Memory B cell (primary cell): ENCODE measurements at regions not wholly inside any gene's neighbourhood (a gene's known extent, or its start where the extent isn't known, plus 50 kb on each side); places are given as distances from the start of the nearest gene placed in this dataset.

Experiments
- ATAC-seq: fragments of 150-1000 bp; cut with Tn5 transposase; 2 replicates; pipeline ENCODE4 v1.10.0; 2021; ENCODE audit warnings: low read depth, mild to moderate bottlenecking, moderate library complexity
- DNase-seq, 2 donors: peaks; one replicate each; pipeline ENCODE4 v3.0.0; 2022; ENCODE audit warnings: low spot score in 2 of 2
- H3K27ac Mint-ChIP-seq: one replicate; pipeline ENCODE4 v1.8.0; 2022; ENCODE audit warnings: mild to moderate bottlenecking, moderate library complexity, mixed read lengths
- H3K27me3 Mint-ChIP-seq: one replicate; pipeline ENCODE4 v1.8.0; 2022; ENCODE audit warnings: mixed read lengths
- H3K36me3 Mint-ChIP-seq: one replicate; pipeline ENCODE4 v1.8.0; 2022; ENCODE audit warnings: mild to moderate bottlenecking, mixed read lengths
- H3K4me1 Mint-ChIP-seq: one replicate; pipeline ENCODE4 v1.8.0; 2022; ENCODE audit warnings: mixed read lengths
- H3K4me3 Mint-ChIP-seq: one replicate; pipeline ENCODE4 v1.8.0; 2022; ENCODE audit warnings: mild to moderate bottlenecking, moderate library complexity, mixed read lengths
- H3K9me3 Mint-ChIP-seq: one replicate; pipeline ENCODE4 v1.8.0; 2022; ENCODE audit warnings: mixed read lengths

DNA sequence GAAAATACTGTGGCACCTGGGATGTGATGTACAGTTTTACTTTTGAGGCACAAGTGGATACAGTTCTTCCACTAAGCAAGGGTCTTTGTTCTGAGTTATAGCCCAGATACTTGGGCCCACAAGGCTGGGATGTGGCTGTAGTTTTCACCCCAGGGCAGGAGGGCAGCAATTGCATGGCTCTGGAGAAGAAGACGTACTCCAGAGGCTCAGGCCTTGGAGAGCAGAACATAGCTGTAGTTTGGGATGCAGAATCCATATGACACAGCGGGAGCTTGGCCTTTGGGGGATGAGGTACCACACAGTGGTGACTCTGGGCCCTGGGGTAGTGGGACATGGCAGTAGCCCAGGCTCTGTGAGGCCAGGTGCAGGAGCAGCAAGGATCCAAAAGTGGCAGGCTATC lies 110.8 kb upstream of the FSTL4 start:
- DNase-seq (no peak), ATAC-seq (no peak)
- no peak overlapping the region for H3K4me3 Mint-ChIP-seq
- H3K4me1 Mint-ChIP-seq, result no peaks in the 10 kb centered on the region
- no peak overlapping the region for H3K27ac Mint-ChIP-seq
- H3K27me3 Mint-ChIP-seq, result peaks cover 7% of the 10 kb centered on the region
- H3K9me3 Mint-ChIP-seq, result peaks cover 15% of the 10 kb centered on the region
- peaks cover 10% of the 10 kb centered on the region for H3K36me3 Mint-ChIP-seq

GRCh38 chr5:133721365-133721764 lies 109.0 kb upstream of the FSTL4 start:
- DNase-seq, result no peak
- H3K27ac Mint-ChIP-seq, result no peak overlapping the region
- H3K27me3 Mint-ChIP-seq, result peaks cover 1% of the 10 kb centered on the region
- no peaks in the 10 kb centered on the region for H3K4me1 Mint-ChIP-seq
- H3K36me3 Mint-ChIP-seq, result peaks cover 10% of the 10 kb centered on the region
- peaks cover 15% of the 10 kb centered on the region for H3K9me3 Mint-ChIP-seq
- ATAC-seq, result no peak
- no peak overlapping the region for H3K4me3 Mint-ChIP-seq

GRCh38 chr5:133718457-133718856 lies 106.1 kb upstream of the FSTL4 start:
- Mint-ChIP-seq H3K36me3 (peaks cover 10% of the 10 kb centered on the region), H3K27ac (no peak overlapping the region), H3K9me3 (peaks cover 15% of the 10 kb centered on the region), H3K4me3 (no peak overlapping the region), H3K4me1 (no peaks in the 10 kb centered on the region), H3K27me3 (peaks cover 5% of the 10 kb centered on the region)
- ATAC-seq (no peak), DNase-seq (no peak)

DNA sequence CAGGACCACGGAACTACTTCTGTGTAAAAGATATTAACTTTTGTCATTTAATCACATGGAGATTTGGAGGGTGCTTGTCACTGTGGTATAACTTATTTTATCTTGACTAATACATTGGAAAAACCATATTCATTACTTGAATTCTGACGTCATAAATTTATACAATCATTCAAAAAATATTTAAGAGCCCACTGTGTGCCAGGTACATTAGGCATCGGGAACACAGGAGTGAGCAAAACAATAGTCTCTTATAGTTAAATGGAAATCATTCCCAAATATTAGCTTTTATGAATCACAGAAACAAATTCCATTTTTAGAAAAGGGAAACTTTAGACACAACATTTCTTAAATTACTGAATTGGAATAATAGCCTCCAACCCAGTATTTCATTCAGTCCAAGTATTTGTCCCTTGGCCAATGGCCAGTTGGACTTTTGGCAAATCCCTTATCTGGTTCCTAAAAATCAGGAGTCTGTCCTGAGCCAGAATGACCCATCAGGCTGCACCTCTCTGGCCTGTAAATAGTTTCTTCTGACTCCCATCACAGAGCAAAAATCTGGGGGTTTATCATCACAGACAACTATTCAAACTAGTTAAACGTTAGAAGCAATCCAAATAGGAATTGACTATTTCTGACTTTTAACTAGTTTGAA lies 104.3 kb upstream of the FSTL4 start:
- no peak overlapping the region for H3K4me3 Mint-ChIP-seq
- H3K9me3 Mint-ChIP-seq, result peaks cover 5% of the 10 kb centered on the region
- no peak for ATAC-seq
- peaks cover 4% of the 10 kb centered on the region for H3K36me3 Mint-ChIP-seq
- no peaks in the 10 kb centered on the region for H3K4me1 Mint-ChIP-seq
- DNase-seq, result no peak
- H3K27me3 Mint-ChIP-seq, result peaks cover 5% of the 10 kb centered on the region
- H3K27ac Mint-ChIP-seq, result no peak overlapping the region

DNA sequence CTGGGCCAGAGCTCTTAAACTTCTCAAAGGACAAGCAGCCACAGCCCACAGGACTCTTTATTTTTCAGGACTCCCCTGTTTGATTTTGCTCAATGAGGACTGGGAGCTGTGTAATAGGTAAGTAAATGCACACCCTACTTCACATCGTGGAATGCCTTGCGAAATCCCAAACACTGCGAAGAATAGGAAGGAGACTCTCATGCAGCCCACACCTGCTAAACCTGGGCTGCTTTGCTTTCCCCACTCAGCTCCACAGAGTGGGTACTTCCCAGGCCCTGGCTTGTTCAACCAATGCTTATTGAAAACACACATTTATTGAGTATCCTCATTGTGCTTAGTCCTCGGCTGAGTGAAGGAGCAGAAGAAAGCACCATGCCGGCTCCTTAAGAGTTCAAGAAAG lies 103.3 kb upstream of the FSTL4 start:
- ATAC-seq, result no peak

DNA sequence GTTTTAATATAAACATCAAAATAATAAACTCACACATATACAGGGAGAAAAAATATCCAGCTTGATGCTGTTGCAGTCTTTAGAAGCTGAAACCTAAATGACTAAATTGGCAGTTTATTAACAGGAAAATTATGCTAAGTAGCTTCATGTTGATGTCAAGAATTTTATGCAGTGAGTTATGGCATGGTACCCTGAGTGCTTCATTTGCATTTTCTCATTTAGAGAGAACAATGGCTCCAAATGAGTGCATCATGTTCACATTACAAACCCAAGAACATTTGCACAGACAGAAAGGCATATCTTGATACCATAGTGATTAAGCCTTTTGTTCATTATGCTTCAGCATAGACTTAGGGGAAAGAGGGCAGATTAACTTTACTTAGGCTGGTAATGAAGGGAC lies 102.9 kb upstream of the FSTL4 start:
- no peaks in the 10 kb centered on the region for H3K9me3 Mint-ChIP-seq
- peaks cover 6% of the 10 kb centered on the region for H3K27me3 Mint-ChIP-seq
- DNase-seq (no peak), ATAC-seq (no peak)
- no peaks in the 10 kb centered on the region for H3K36me3 Mint-ChIP-seq
- no peak overlapping the region for H3K27ac Mint-ChIP-seq
- no peak overlapping the region for H3K4me3 Mint-ChIP-seq
- H3K4me1 Mint-ChIP-seq, result no peaks in the 10 kb centered on the region

More for the DNA sequence above, 103.3 kb upstream of the FSTL4 start:
- Mint-ChIP-seq H3K4me3 (no peak overlapping the region), H3K27ac (no peak overlapping the region), H3K9me3 (peaks cover 2% of the 10 kb centered on the region), H3K36me3 (peaks cover 2% of the 10 kb centered on the region), H3K4me1 (no peaks in the 10 kb centered on the region), H3K27me3 (peaks cover 3% of the 10 kb centered on the region)
- no peak for DNase-seq

DNA sequence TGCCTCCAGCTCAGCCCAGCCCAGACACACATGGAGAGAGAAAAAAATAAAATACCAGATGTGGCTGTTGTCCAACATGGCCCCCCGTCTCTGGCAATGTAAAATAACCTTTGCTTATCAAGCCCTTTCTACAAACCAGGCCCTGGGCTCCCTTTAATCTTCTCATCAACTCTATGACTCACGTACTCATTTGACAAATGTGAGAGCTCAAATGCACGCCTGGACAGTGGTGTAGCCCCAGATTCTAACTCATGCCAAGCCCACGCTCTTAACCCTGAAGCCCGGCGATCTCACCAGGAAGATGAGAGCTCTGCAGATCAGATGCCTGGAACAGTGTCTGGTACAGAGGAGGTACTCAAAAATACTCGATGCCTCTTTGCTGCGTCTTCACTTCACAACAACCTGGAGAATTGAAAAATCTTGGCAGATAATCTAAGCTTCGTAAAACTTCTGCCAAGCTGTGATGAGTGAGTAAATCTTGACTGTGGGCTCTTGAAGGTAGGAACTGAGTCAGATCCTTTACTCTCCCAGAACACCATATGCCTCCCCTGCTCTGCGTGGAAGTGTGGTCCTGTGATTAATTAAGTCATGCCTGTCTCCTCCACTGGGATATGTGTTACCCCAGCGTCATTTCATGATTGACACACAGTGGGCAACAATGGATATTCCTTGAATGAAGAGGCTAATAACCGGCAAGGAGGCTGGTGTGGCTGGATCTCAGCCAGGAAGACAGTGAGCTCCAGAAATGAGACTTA lies 102.0 kb upstream of the FSTL4 start:
- DNase-seq (no peak), ATAC-seq (no peak)
- H3K4me3 Mint-ChIP-seq, result no peak overlapping the region
- H3K4me1 Mint-ChIP-seq, result no peaks in the 10 kb centered on the region
- no peak overlapping the region for H3K27ac Mint-ChIP-seq
- H3K27me3 Mint-ChIP-seq, result peaks cover 6% of the 10 kb centered on the region
- H3K9me3 Mint-ChIP-seq, result no peaks in the 10 kb centered on the region
- no peaks in the 10 kb centered on the region for H3K36me3 Mint-ChIP-seq

DNA sequence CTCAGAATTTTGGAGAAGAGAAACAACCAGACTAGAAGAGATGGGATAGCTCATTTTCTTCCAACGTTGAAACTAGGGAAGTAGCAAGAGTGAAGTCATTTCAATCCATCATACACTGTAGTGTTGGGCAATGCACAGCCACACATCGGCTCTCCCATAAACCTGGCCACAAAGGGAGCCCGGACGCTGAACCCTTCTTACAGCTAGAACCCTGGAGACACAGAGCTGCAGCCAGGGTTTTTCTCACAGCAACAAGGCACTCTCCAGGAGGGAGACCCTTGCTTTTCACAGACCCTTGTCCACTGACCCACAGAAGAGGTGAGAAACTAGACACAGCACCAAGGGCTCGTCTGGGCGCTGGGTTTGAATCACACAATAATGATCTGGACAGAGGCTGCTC lies 101.4 kb upstream of the FSTL4 start:
- DNase-seq (no peak), ATAC-seq (no peak)
- no peaks in the 10 kb centered on the region for H3K36me3 Mint-ChIP-seq
- no peaks in the 10 kb centered on the region for H3K9me3 Mint-ChIP-seq
- H3K4me3 Mint-ChIP-seq, result no peak overlapping the region
- peaks cover 6% of the 10 kb centered on the region for H3K27me3 Mint-ChIP-seq
- no peaks in the 10 kb centered on the region for H3K4me1 Mint-ChIP-seq
- no peak overlapping the region for H3K27ac Mint-ChIP-seq

- Mint-ChIP-seq H3K27ac (no peak overlapping the region), H3K36me3 (no peaks in the 10 kb centered on the region), H3K4me3 (no peak overlapping the region), H3K4me1 (no peaks in the 10 kb centered on the region), H3K27me3 (peaks cover 8% of the 10 kb centered on the region), H3K9me3 (no peaks in the 10 kb centered on the region)
- DNase-seq, result no peak
- no peak for ATAC-seq
Measured at GRCh38 chr5:133713209-133713608, 100.9 kb upstream of the FSTL4 start.

DNA sequence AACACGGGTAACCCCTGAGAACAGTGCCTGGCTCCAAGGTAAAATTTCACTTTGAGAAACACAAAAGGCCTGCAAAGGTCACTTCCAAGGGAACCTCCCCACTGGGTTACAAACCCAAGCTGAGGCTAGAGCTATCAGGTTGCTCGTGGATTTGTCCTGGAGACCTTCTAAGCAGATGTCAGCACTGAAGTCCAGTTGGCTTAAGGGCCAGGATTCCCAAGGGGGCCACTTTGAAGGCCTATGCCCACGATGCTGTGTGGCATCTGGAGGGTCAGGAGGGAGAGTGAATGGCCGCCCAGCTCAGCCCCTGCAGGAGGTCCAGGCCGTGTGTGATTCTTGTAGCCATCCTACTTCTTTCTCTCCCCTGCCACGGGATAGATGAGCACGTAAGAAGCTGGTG lies 100.2 kb upstream of the FSTL4 start:
- Mint-ChIP-seq H3K4me3 (no peak overlapping the region), H3K27me3 (peaks cover 10% of the 10 kb centered on the region), H3K4me1 (no peaks in the 10 kb centered on the region), H3K9me3 (no peaks in the 10 kb centered on the region), H3K27ac (no peak overlapping the region), H3K36me3 (no peaks in the 10 kb centered on the region)
- ATAC-seq (no peak), DNase-seq (no peak)

- no peak overlapping the region for H3K4me3 Mint-ChIP-seq
- H3K36me3 Mint-ChIP-seq, result no peaks in the 10 kb centered on the region
- no peaks in the 10 kb centered on the region for H3K4me1 Mint-ChIP-seq
- peaks cover 8% of the 10 kb centered on the region for H3K27me3 Mint-ChIP-seq
- ATAC-seq, result no peak
- no peaks in the 10 kb centered on the region for H3K9me3 Mint-ChIP-seq
- no peak overlapping the region for H3K27ac Mint-ChIP-seq
- no peak for DNase-seq
Measured at GRCh38 chr5:133709209-133709725, 96.9 kb upstream of the FSTL4 start.

DNA sequence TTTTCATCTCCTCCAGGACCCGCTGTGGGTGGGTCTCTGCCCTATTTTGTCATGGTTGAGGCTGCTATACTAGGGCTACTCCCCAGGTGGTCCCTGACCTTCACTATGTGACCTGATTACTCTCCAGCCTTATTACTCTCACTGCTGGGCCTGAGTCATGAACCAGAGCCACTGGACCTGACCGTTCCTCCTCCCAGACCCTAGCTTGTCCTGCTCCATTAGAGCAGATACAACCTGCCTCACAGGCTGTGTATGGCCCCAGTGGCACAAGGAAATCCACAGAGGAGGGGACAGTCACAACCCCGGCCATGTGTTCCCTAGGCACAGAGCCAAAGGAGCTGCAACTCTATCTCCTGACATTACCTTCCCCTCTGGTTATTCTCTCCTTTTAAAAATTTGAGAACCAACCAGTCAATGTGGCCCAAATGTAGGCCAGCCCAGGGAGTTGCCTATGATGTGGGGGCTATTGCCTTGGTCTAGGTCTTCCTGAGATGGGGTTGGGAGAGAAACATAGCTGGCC lies 96.0 kb upstream of the FSTL4 start:
- Mint-ChIP-seq H3K36me3 (no peaks in the 10 kb centered on the region), H3K27ac (no peak overlapping the region), H3K4me3 (no peak overlapping the region), H3K4me1 (no peaks in the 10 kb centered on the region), H3K9me3 (no peaks in the 10 kb centered on the region), H3K27me3 (peaks cover 6% of the 10 kb centered on the region)
- ATAC-seq (no peak), DNase-seq (no peak)

GRCh38 chr5:133707629-133708028 lies 95.3 kb upstream of the FSTL4 start:
- Mint-ChIP-seq H3K4me3 (no peak overlapping the region), H3K9me3 (no peaks in the 10 kb centered on the region), H3K27ac (no peak overlapping the region), H3K36me3 (no peaks in the 10 kb centered on the region), H3K27me3 (peaks cover 6% of the 10 kb centered on the region), H3K4me1 (no peaks in the 10 kb centered on the region)
- ATAC-seq (no peak), DNase-seq (no peak)

DNA sequence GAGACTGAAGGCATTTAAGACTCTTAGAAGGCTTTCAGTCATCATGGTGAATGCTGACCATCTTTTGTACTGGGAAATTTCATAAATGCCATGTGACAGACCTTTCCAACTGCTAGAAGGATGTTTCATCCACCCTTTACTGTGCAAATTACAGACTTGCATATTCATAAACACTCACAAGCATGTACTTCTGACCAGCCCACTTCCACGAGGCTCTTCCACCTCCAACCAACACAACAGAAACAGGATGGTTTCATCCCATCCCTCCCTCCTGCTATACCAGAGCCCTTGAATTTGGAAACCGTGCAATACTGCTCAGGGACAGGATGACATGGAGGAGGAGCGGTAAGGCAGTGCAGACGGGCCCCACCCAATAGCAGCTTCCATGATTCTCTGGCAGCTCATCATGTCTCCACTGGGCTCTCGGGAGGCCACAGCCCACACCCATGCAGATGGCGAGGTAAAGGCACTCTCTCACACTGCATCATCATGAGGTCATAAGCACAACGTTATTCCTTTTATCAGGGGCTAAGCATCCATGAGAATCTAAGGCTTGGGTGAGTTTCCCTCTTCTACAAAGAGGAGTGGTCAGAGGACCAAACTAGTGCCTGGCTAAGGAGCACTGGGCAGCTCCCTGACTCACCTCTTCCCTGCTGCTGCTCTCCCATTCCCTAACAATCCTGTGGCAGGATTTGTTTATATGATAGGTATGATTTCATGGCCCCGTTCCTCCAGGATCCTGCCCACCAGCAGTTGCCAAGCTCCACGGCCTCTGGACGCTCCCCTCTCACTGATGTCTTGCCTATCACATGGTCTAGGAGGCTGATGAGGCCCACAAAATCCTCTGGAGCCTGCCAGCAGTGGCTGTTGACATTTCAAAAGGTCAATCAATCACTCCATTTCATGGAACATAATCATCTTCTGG lies 94.4 kb upstream of the FSTL4 start:
- H3K27me3 Mint-ChIP-seq, result peaks cover 6% of the 10 kb centered on the region
- no peak overlapping the region for H3K4me3 Mint-ChIP-seq
- H3K4me1 Mint-ChIP-seq, result no peaks in the 10 kb centered on the region
- no peak for DNase-seq
- H3K9me3 Mint-ChIP-seq, result no peaks in the 10 kb centered on the region
- H3K36me3 Mint-ChIP-seq, result no peaks in the 10 kb centered on the region
- H3K27ac Mint-ChIP-seq, result no peak overlapping the region
- no peak for ATAC-seq
